Esophagus (tissue), 2 donors: ENCODE measurements at regions not wholly inside any gene's neighbourhood (a gene's known extent, or its start where the extent isn't known, plus 50 kb on each side); places are given as distances from the start of the nearest gene placed in this dataset.
"Not testable (repeated sequence)": the region's sequence is repeated elsewhere in the genome, so short reads cannot be mapped to it uniquely, and the experiment has no call there.

ENCODE experiments used
- H3K27ac ChIP-seq, 2 donors: one replicate each; pipeline ENCODE4 v1.5.1; 2013; ENCODE audit warnings: low read depth in 2 of 2, mild to moderate bottlenecking in 2 of 2, inconsistent platforms in 1 of 2, low read length in 1 of 2, moderate library complexity in 1 of 2
- H3K27me3 ChIP-seq, 2 donors: one replicate each; pipeline ENCODE4 v1.6.1; 2013; ENCODE audit warnings: low read length in 2 of 2, control low read depth in 1 of 2, mild to moderate bottlenecking in 1 of 2; ENCODE audit not compliant: insufficient read depth in 2 of 2, control insufficient read depth in 1 of 2
- H3K36me3 ChIP-seq, 2 donors: one replicate each; pipeline ENCODE4 v1.6.1; 2013; ENCODE audit warnings: low read length in 1 of 2; ENCODE audit not compliant: control insufficient read depth in 2 of 2, insufficient read depth in 2 of 2
- H3K4me1 ChIP-seq, 2 donors: one replicate each; pipeline ENCODE4 v1.6.1; 2013; ENCODE audit warnings: low read length in 1 of 2; ENCODE audit not compliant: control insufficient read depth in 2 of 2, insufficient read depth in 2 of 2
- H3K4me3 ChIP-seq, 2 donors: one replicate each; pipeline ENCODE4 v1.5.1; 2013; ENCODE audit warnings: low read length in 2 of 2, mild to moderate bottlenecking in 2 of 2, low read depth in 1 of 2, moderate library complexity in 1 of 2
- H3K9me3 ChIP-seq, 2 donors: one replicate each; pipeline ENCODE4 v1.6.1; 2013; ENCODE audit warnings: mild to moderate bottlenecking in 2 of 2, low read depth in 1 of 2, low read length in 1 of 2, moderate library complexity in 1 of 2; ENCODE audit not compliant: control insufficient read depth in 2 of 2, insufficient read depth in 1 of 2
- WGBS, 2 donors: extraction: QIAGEN DNeasy Blood & Tissue Kit; methylation state at CpG; one replicate each; pipeline ENCODE4 v1.1.7; 2013; 5-methylcytosine and 5-hydroxymethylcytosine counted together
- donor health status: healthy with polysubstance abuse.
- donor health status: Bipolar disorder and iron deficiency.

- Histone ChIP-seq H3K36me3 (no peaks in the 10 kb centered on the region), H3K27me3 (no peaks in the 10 kb centered on the region), H3K4me3 (no peak overlapping the region), H3K27ac (no peak overlapping the region), H3K4me1 (no peaks in the 10 kb centered on the region), H3K9me3 (no peaks in the 10 kb centered on the region)
Measured at GRCh38 chr7:113582471-113582870, 336.3 kb downstream of the PPP1R3A start.

GRCh38 chr7:113563257-113563656 is 355.6 kb downstream of the PPP1R3A start:
- not testable (repeated sequence) for H3K4me1 ChIP-seq, H3K36me3 ChIP-seq, H3K27me3 ChIP-seq, H3K9me3 ChIP-seq, H3K27ac ChIP-seq, H3K4me3 ChIP-seq
- 83 to 87% methylated on average over 8 of the region's 8 CpGs for WGBS, 2 donors

GRCh38 chr7:113562801-113563200 is 356.0 kb downstream of the PPP1R3A start:
- Histone ChIP-seq H3K36me3 (no peaks in the 10 kb centered on the region), H3K4me1 (no peaks in the 10 kb centered on the region), H3K9me3 (no peaks in the 10 kb centered on the region), H3K27me3 (no peaks in the 10 kb centered on the region), H3K4me3 (no peak overlapping the region), H3K27ac (no peak overlapping the region)
- 88 to 90% methylated on average over 1 of the region's 1 CpG for WGBS, 2 donors

- Histone ChIP-seq H3K36me3 (no peaks in the 10 kb centered on the region), H3K9me3 (no peaks in the 10 kb centered on the region), H3K27ac (no peak overlapping the region), H3K27me3 (no peaks in the 10 kb centered on the region), H3K4me1 (no peaks in the 10 kb centered on the region), H3K4me3 (no peak overlapping the region)
Measured at GRCh38 chr7:113562242-113562641, 356.6 kb downstream of the PPP1R3A start.

GRCh38 chr7:113561446-113561845 is 357.4 kb downstream of the PPP1R3A start:
- no peak overlapping the region for H3K27ac ChIP-seq
- H3K4me1 ChIP-seq, result no peaks in the 10 kb centered on the region
- no peak overlapping the region for H3K4me3 ChIP-seq
- no peaks in the 10 kb centered on the region for H3K27me3 ChIP-seq
- no peaks in the 10 kb centered on the region for H3K9me3 ChIP-seq
- H3K36me3 ChIP-seq, result no peaks in the 10 kb centered on the region
- WGBS, 2 donors, result 32 to 66% methylated on average over 2 of the region's 2 CpGs

- Histone ChIP-seq H3K4me1 (no peaks in the 10 kb centered on the region), H3K36me3 (no peaks in the 10 kb centered on the region), H3K4me3 (no peak overlapping the region), H3K27ac (no peak overlapping the region), H3K9me3 (no peaks in the 10 kb centered on the region), H3K27me3 (no peaks in the 10 kb centered on the region)
- 70 to 76% methylated on average over 1 of the region's 1 CpG for WGBS, 2 donors
Measured at GRCh38 chr7:113550966-113551365, 367.8 kb downstream of the PPP1R3A start.

- Histone ChIP-seq H3K36me3 (no peaks in the 10 kb centered on the region), H3K4me3 (no peak overlapping the region), H3K4me1 (no peaks in the 10 kb centered on the region), H3K27me3 (no peaks in the 10 kb centered on the region), H3K27ac (no peak overlapping the region), H3K9me3 (no peaks in the 10 kb centered on the region)
Measured at GRCh38 chr7:113548561-113548960, 370.2 kb downstream of the PPP1R3A start.

- Histone ChIP-seq H3K4me3 (no peak overlapping the region), H3K27me3 (no peaks in the 10 kb centered on the region), H3K27ac (no peak overlapping the region), H3K36me3 (no peaks in the 10 kb centered on the region), H3K9me3 (no peaks in the 10 kb centered on the region), H3K4me1 (no peaks in the 10 kb centered on the region)
Measured at GRCh38 chr7:113548137-113548536, 370.7 kb downstream of the PPP1R3A start.

GRCh38 chr7:113521468-113521867 is 397.3 kb downstream of the PPP1R3A start:
- Histone ChIP-seq H3K4me3 (no peak overlapping the region), H3K27ac (no peak overlapping the region), H3K4me1 (no peaks in the 10 kb centered on the region), H3K36me3 (no peaks in the 10 kb centered on the region), H3K27me3 (no peaks in the 10 kb centered on the region), H3K9me3 (no peaks in the 10 kb centered on the region)
- 92 to 97% methylated on average over 2 of the region's 2 CpGs for WGBS, 2 donors

- H3K27ac ChIP-seq, result no peak overlapping the region
- no peaks in the 10 kb centered on the region for H3K9me3 ChIP-seq
- H3K4me1 ChIP-seq, result no peaks in the 10 kb centered on the region
- WGBS, 2 donors, result 68 to 75% methylated on average over 5 of the region's 5 CpGs
- no peaks in the 10 kb centered on the region for H3K36me3 ChIP-seq
- no peak overlapping the region for H3K4me3 ChIP-seq
- no peaks in the 10 kb centered on the region for H3K27me3 ChIP-seq
Measured at GRCh38 chr7:113519472-113519871, 399.3 kb downstream of the PPP1R3A start.
